HL-60 (cell line): ENCODE measurements at regions not wholly inside any gene's neighbourhood (a gene's known extent, or its start where the extent isn't known, plus 50 kb on each side); places are given as distances from the start of the nearest gene placed in this dataset.

ENCODE experiments used
- DNase-seq, 2 experiments: peaks; one replicate each; pipeline ENCODE4 v3.0.0-alpha.2; 2010 to 2020; ENCODE audit warnings: low read depth in 1 of 2, low spot score in 1 of 2
- H3K27ac ChIP-seq: fragments of 250-450 bp; sonication (Bioruptor Pico); replicated peaks from 2 replicates; pipeline ENCODE4 v1.5.1; 2020; ENCODE audit warnings: mild to moderate bottlenecking, moderate library complexity
- H3K27me3 ChIP-seq: fragments of 250-450 bp; sonication (Bioruptor Pico); 2 replicates; pipeline ENCODE4 v1.5.1; 2021; ENCODE audit warnings: mild to moderate bottlenecking, moderate library complexity; ENCODE audit not compliant: insufficient read depth, poor library complexity, severe bottlenecking
- H3K4me3 ChIP-seq: replicated peaks from 2 replicates; pipeline ENCODE4 v1.5.1; 2011; ENCODE audit warnings: mild to moderate bottlenecking, control low read depth, low read length; ENCODE audit not compliant: insufficient read depth
- GABPA ChIP-seq: IDR thresholded peaks from 2 replicates; pipeline ENCODE4 v1.6.1; 2012; ENCODE audit warnings: low read depth
- POLR2AphosphoS5 ChIP-seq: IDR thresholded peaks from 2 replicates; pipeline ENCODE4 v1.6.1; 2012; ENCODE audit warnings: low read depth
- REST ChIP-seq: IDR thresholded peaks from 2 replicates; pipeline ENCODE4 v1.6.1; 2012; ENCODE audit warnings: low read depth; ENCODE audit not compliant: insufficient replicate concordance
- SPI1 ChIP-seq: IDR thresholded peaks from 2 replicates; pipeline ENCODE4 v1.6.1; 2012; ENCODE audit warnings: low read depth, mild to moderate bottlenecking, borderline replicate concordance
- TF ChIP-seq, protein P1 (sequence below): IDR thresholded peaks from one replicate; pipeline ENCODE4 v1.5.1; 2011; ENCODE audit warnings: low read length, control low read depth, inconsistent platforms; ENCODE audit not compliant: insufficient read depth

DNA sequence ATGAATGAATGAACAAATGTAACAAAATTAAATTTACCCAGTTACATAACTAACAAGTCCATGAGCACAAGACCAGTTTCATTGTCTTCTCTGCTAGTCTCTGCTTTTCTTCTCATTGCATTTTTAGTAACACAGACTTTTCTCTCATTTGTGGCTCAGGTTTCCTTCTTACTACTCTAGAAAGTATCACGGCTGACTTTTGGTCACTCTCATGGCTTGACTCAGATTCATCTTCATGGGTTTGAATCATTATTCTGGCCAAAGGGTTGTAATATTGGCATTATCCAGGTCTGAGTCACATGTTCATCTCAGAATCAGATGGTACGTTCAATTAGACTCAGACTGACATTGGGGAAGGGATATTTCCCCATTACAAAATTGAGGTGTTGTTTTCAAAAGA is 121.5 kb upstream of the SATB1 start:
- no peak overlapping the region for H3K4me3 ChIP-seq
- no peak for DNase-seq
- no peak overlapping the region for H3K27ac ChIP-seq
- TF ChIP-seq SPI1 (no peak), GABPA (no peak), POLR2AphosphoS5 (no peak), REST (no peak)
- TF ChIP-seq, protein P1, sequence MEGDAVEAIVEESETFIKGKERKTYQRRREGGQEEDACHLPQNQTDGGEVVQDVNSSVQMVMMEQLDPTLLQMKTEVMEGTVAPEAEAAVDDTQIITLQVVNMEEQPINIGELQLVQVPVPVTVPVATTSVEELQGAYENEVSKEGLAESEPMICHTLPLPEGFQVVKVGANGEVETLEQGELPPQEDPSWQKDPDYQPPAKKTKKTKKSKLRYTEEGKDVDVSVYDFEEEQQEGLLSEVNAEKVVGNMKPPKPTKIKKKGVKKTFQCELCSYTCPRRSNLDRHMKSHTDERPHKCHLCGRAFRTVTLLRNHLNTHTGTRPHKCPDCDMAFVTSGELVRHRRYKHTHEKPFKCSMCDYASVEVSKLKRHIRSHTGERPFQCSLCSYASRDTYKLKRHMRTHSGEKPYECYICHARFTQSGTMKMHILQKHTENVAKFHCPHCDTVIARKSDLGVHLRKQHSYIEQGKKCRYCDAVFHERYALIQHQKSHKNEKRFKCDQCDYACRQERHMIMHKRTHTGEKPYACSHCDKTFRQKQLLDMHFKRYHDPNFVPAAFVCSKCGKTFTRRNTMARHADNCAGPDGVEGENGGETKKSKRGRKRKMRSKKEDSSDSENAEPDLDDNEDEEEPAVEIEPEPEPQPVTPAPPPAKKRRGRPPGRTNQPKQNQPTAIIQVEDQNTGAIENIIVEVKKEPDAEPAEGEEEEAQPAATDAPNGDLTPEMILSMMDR = no peak
- H3K27me3 ChIP-seq = no peaks in the 10 kb centered on the region

DNA sequence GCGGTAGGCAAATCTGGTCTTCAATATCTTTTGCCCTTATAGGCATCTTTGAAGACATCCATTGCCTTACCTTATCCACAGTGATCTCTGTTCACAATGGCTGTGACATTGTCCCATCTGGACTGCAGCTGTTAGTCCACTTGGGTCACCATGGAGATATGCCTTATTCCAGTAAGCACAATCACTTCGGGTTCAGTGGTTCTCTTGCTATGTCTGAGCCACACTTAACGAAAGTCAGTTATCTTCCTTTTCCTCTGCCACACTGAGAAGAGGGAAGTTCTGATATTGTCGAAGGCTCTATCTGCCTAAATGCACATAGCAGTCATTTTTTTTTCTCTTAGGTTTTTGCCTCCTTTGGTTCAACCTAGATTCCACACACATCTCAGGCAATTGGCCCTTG is 119.0 kb upstream of the SATB1 start:
- H3K27ac ChIP-seq = no peak overlapping the region
- TF ChIP-seq REST = no peak
- TF ChIP-seq, protein P1 = no peak
- TF ChIP-seq POLR2AphosphoS5 = no peak
- no peak for TF ChIP-seq GABPA
- TF ChIP-seq SPI1 = no peak
- DNase-seq = no peak

DNA sequence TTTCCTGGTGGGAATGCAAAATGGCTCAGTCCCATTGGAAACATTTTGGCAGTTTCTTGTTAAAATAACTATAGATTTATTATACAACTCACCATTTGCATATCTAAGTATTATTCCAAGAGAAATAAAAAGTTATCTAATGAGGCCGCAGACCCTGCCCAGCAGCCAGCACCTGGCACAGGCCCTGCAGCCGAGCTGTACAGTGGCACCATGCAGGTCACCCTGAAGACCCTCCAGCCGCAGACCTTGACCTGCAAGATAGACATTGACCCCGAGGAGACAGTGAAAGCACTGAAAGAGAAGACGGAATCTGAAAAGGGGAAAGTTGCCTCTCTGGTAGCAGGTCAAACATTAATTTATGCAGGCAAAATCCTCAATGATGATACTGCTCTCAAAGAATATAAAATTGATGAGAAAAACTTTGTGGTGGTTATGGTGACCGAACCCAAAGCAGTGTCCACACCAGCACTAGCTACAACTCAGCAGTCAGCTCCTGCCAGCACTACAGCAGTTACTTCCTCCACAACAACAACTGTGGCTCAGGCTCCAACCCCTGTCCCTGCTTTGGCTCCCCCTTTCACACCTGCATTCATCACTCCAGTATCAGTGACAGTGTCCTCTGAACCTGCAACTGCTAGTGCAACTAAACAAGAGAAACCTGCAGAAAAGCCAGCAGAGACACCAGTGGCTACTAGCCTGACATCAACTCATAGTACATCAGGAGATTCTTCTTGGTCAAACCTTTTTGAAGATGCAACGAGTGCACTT is 113.5 kb upstream of the SATB1 start:
- no peaks in the 10 kb centered on the region for H3K27me3 ChIP-seq
- no peak for DNase-seq
- TF ChIP-seq SPI1 (no peak), POLR2AphosphoS5 (no peak), GABPA (no peak), REST (no peak)
- TF ChIP-seq, protein P1 = no peak

More for the DNA sequence above, 119.0 kb upstream of the SATB1 start:
- no peak overlapping the region for H3K4me3 ChIP-seq
- H3K27me3 ChIP-seq = no peaks in the 10 kb centered on the region

More for the DNA sequence above, 113.5 kb upstream of the SATB1 start:
- no peak overlapping the region for H3K27ac ChIP-seq
- no peak overlapping the region for H3K4me3 ChIP-seq
